HEK293T (cell line): ENCODE measurements at regions not wholly inside any gene's neighbourhood (a gene's known extent, or its start where the extent isn't known, plus 50 kb on each side); places are given as distances from the start of the nearest gene placed in this dataset.

Experiments used
- BHLHE40 ChIP-seq: fragments of 450-650 bp; IDR thresholded peaks from 2 replicates; pipeline ENCODE4 v1.6.1; 2016; ENCODE audit warnings: mild to moderate bottlenecking, moderate library complexity, borderline replicate concordance
- ELF4 ChIP-seq: fragments of 450-650 bp; IDR thresholded peaks from 2 replicates; pipeline ENCODE4 v1.6.1; 2017; ENCODE audit warnings: antibody characterized with exemption
- FOXK2 ChIP-seq: fragments of 450-650 bp; IDR thresholded peaks from 2 replicates; pipeline ENCODE4 v1.6.1; 2016; ENCODE audit warnings: mild to moderate bottlenecking
- FOXM1 ChIP-seq: fragments of 450-650 bp; IDR thresholded peaks from 2 replicates; pipeline ENCODE4 v1.6.1; 2017; ENCODE audit warnings: mild to moderate bottlenecking, borderline replicate concordance
- L3MBTL2 ChIP-seq: fragments of 450-650 bp; conservative IDR thresholded peaks from 2 replicates; pipeline ENCODE4 v1.6.1; 2016; ENCODE audit warnings: mild to moderate bottlenecking
- LEF1 ChIP-seq: fragments of 450-650 bp; IDR thresholded peaks from 2 replicates; pipeline ENCODE4 v1.6.1; 2017; ENCODE audit warnings: mild to moderate bottlenecking, borderline replicate concordance
- NFRKB ChIP-seq: fragments of 450-650 bp; IDR thresholded peaks from 2 replicates; pipeline ENCODE4 v1.6.1; 2016; ENCODE audit warnings: mild to moderate bottlenecking, moderate library complexity
- PKNOX1 ChIP-seq: fragments of 450-650 bp; IDR thresholded peaks from 2 replicates; pipeline ENCODE4 v1.6.1; 2016
- SP1 ChIP-seq: fragments of 450-650 bp; IDR thresholded peaks from 2 replicates; pipeline ENCODE4 v1.6.1; 2017
- TARDBP ChIP-seq: fragments of 450-650 bp; IDR thresholded peaks from 2 replicates; pipeline ENCODE4 v1.6.1; 2016

DNA sequence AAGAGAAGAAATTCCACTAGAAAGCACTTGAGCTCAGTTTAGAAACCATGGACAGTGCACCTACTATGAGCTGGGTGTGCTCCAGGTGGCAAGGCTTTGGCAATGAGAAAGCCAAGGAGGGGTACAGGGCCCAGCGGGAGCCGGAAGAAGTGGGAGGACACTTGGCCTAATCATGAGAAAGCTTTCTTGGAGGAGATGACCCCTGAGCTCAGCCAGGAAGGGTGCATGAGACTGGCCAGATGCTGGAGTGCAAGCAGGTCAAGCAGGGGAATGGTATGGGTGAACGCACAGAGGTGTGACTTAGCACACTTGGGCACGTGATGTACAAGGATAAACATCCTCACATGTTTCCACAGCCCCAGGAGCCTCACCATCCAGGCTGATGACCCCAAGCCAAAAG is 97.2 kb upstream of the GLI2 start:
- TF ChIP-seq L3MBTL2 (no peak), LEF1 (no peak), BHLHE40 (no peak), NFRKB (no peak), TARDBP (no peak), PKNOX1 (no peak), SP1 (no peak), FOXK2 (no peak), FOXM1 (no peak), ELF4 (no peak)
